Natural killer cell (primary cell): ENCODE measurements at regions not wholly inside any gene's neighbourhood (a gene's known extent, or its start where the extent isn't known, plus 50 kb on each side); places are given as distances from the start of the nearest gene placed in this dataset.

Experiments
- ATAC-seq, 3 donors: fragments of 150-1000 bp in 2 of 3; fragments of 200-7000 bp in 1 of 3; cut with Tn5 transposase; 1 replicate in 1 of 3; 2 replicates in 2 of 3; pipeline ENCODE4 v1.10.0; 2021; ENCODE audit warnings: mild to moderate bottlenecking in 2 of 3, moderate library complexity in 2 of 3
- DNase-seq, 2 donors: peaks; one replicate each; pipeline versions ENCODE4 v3.0.0 to v3.0.0-alpha.2; 2013 to 2021; ENCODE audit warnings: mixed read lengths in 1 of 2
- H3K27ac ChIP-seq: one replicate; pipeline ENCODE4 v1.5.1; 2013; ENCODE audit warnings: mild to moderate bottlenecking, low read length
- H3K27me3 ChIP-seq: one replicate; pipeline ENCODE4 v1.6.1; 2013; ENCODE audit warnings: low read length; ENCODE audit not compliant: control insufficient read depth, insufficient read depth
- H3K36me3 ChIP-seq: one replicate; pipeline ENCODE4 v1.6.1; 2013; ENCODE audit warnings: low read length; ENCODE audit not compliant: control insufficient read depth, insufficient read depth
- H3K4me1 ChIP-seq: one replicate; pipeline ENCODE4 v1.6.1; 2013; ENCODE audit warnings: low read length; ENCODE audit not compliant: control insufficient read depth, insufficient read depth
- H3K4me3 ChIP-seq: one replicate; pipeline ENCODE4 v1.5.1; 2013; ENCODE audit warnings: low read length
- H3K9me3 ChIP-seq: one replicate; pipeline ENCODE4 v1.6.1; 2013; ENCODE audit warnings: low read length; ENCODE audit not compliant: control insufficient read depth, insufficient read depth
- H3K27ac Mint-ChIP-seq, 2 donors: one replicate each; pipeline ENCODE4 v1.8.0; 2022; ENCODE audit warnings: mild to moderate bottlenecking in 2 of 2, mixed read lengths in 2 of 2, moderate library complexity in 1 of 2
- H3K27me3 Mint-ChIP-seq, 2 donors: one replicate each; pipeline ENCODE4 v1.8.0; 2022; ENCODE audit warnings: low read depth in 2 of 2, mixed read lengths in 2 of 2
- H3K36me3 Mint-ChIP-seq: one replicate; pipeline ENCODE4 v1.8.0; 2022; ENCODE audit warnings: mixed read lengths
- H3K4me1 Mint-ChIP-seq, 2 donors: one replicate each; pipeline ENCODE4 v1.8.0; 2022; ENCODE audit warnings: mixed read lengths in 2 of 2
- H3K4me3 Mint-ChIP-seq: one replicate; pipeline ENCODE4 v1.8.0; 2022; ENCODE audit warnings: mild to moderate bottlenecking, moderate library complexity, mixed read lengths
- H3K9me3 Mint-ChIP-seq, 2 donors: one replicate each; pipeline ENCODE4 v1.8.0; 2022; ENCODE audit warnings: mixed read lengths in 2 of 2
- CTCF ChIP-seq: fragments of 200-600 bp; IDR thresholded peaks from one replicate; pipeline ENCODE4 v1.8.0; 2022; ENCODE audit warnings: antibody characterized with exemption
- WGBS: methylation state at CpG from one replicate; pipeline ENCODE4 v1.1.7; 2013; ENCODE audit warnings: missing lambda C conversion rate; ENCODE audit not compliant: insufficient coverage; 5-methylcytosine and 5-hydroxymethylcytosine counted together
- intact Hi-C: fragments of 100-400 bp; cut with micrococcal nuclease; formaldehyde crosslinking; loops from one replicate; pipeline ENCODE4 v1.14.2; 2022

GRCh38 chr11:80980227-80980626, 1539.4 kb upstream of the TENM4 start:
- H3K27ac Mint-ChIP-seq = no peak overlapping the region
- no peak for ATAC-seq
- Histone ChIP-seq H3K36me3 (no peaks in the 10 kb centered on the region), H3K27me3 (no peaks in the 10 kb centered on the region), H3K4me1 (no peaks in the 10 kb centered on the region), H3K27ac (no peak overlapping the region), H3K9me3 (peaks cover 3% of the 10 kb centered on the region), H3K4me3 (no peak overlapping the region)
- no peak for TF ChIP-seq CTCF
- H3K4me1 Mint-ChIP-seq = no peaks in the 10 kb centered on the region
- peaks cover 7 to 26% of the 10 kb centered on the region in 2 donors for H3K9me3 Mint-ChIP-seq
- H3K27me3 Mint-ChIP-seq = no peaks in the 10 kb centered on the region
- H3K4me3 Mint-ChIP-seq = no peak overlapping the region
- intact Hi-C loops = no loop called here
- DNase-seq = no peak
- H3K36me3 Mint-ChIP-seq = no peaks in the 10 kb centered on the region

GRCh38 chr11:80973786-80974185, 1533.0 kb upstream of the TENM4 start:
- Histone ChIP-seq H3K27me3 (no peaks in the 10 kb centered on the region), H3K4me3 (no peak overlapping the region), H3K4me1 (no peaks in the 10 kb centered on the region), H3K9me3 (no peaks in the 10 kb centered on the region), H3K36me3 (no peaks in the 10 kb centered on the region), H3K27ac (no peak overlapping the region)
- no peak for TF ChIP-seq CTCF
- H3K27me3 Mint-ChIP-seq = no peaks in the 10 kb centered on the region
- intact Hi-C loops = no loop called here
- H3K4me1 Mint-ChIP-seq = no peaks in the 10 kb centered on the region
- ATAC-seq (no peak), DNase-seq (no peak)
- 50% methylated on average over 1 of the region's 2 CpGs for WGBS
- H3K9me3 Mint-ChIP-seq = peaks cover 13 to 22% of the 10 kb centered on the region in 2 donors
- no peak overlapping the region for H3K27ac Mint-ChIP-seq
- H3K36me3 Mint-ChIP-seq = no peaks in the 10 kb centered on the region
- no peak overlapping the region for H3K4me3 Mint-ChIP-seq

GRCh38 chr11:80970037-80970436, 1529.2 kb upstream of the TENM4 start:
- H3K36me3 Mint-ChIP-seq = peaks cover 1% of the 10 kb centered on the region
- no peak for DNase-seq
- peaks cover 9 to 20% of the 10 kb centered on the region in 2 donors for H3K9me3 Mint-ChIP-seq
- no peak overlapping the region for H3K4me3 Mint-ChIP-seq
- H3K27me3 Mint-ChIP-seq = no peaks in the 10 kb centered on the region
- intact Hi-C loops = no loop called here
- Histone ChIP-seq H3K27ac (no peak overlapping the region), H3K36me3 (no peaks in the 10 kb centered on the region), H3K9me3 (no peaks in the 10 kb centered on the region), H3K27me3 (no peaks in the 10 kb centered on the region), H3K4me3 (no peak overlapping the region), H3K4me1 (no peaks in the 10 kb centered on the region)
- ATAC-seq = no peak
- no peak overlapping the region for H3K27ac Mint-ChIP-seq
- H3K4me1 Mint-ChIP-seq = no peaks in the 10 kb centered on the region
- no peak for TF ChIP-seq CTCF

GRCh38 chr11:80967649-80968048, 1526.8 kb upstream of the TENM4 start:
- 87% methylated on average over 4 of the region's 5 CpGs for WGBS
- intact Hi-C loops = no loop called here
- TF ChIP-seq CTCF = no peak

More at GRCh38 chr11:80967649-80968048, 1526.8 kb upstream of the TENM4 start:
- Mint-ChIP-seq H3K4me3 (no peak overlapping the region), H3K27ac (no peak overlapping the region), H3K4me1 (no peaks in the 10 kb centered on the region), H3K36me3 (peaks cover 5% of the 10 kb centered on the region), H3K9me3 (peaks cover 17 to 30% of the 10 kb centered on the region in 2 donors), H3K27me3 (no peaks in the 10 kb centered on the region)
- Histone ChIP-seq H3K4me3 (no peak overlapping the region), H3K4me1 (no peaks in the 10 kb centered on the region), H3K27ac (no peak overlapping the region), H3K27me3 (no peaks in the 10 kb centered on the region), H3K36me3 (no peaks in the 10 kb centered on the region), H3K9me3 (no peaks in the 10 kb centered on the region)
- DNase-seq (no peak), ATAC-seq (no peak)
